Fibroblast of the aortic adventitia (primary cell): ENCODE measurements at regions not wholly inside any gene's neighbourhood (a gene's known extent, or its start where the extent isn't known, plus 50 kb on each side); places are given as distances from the start of the nearest gene placed in this dataset.
"Not testable (repeated sequence)": the region's sequence is repeated elsewhere in the genome, so short reads cannot be mapped to it uniquely, and the experiment has no call there.

Experiments used
- DNase-seq: peaks from one replicate; pipeline ENCODE4 v3.0.0-alpha.2; 2010; ENCODE audit warnings: low read depth
- H3K4me3 ChIP-seq: 2 replicates; pipeline ENCODE4 v1.5.1; 2011; ENCODE audit warnings: low read depth, mild to moderate bottlenecking, control low read depth, low read length, moderate library complexity
- TF ChIP-seq, protein P1 (sequence below): IDR thresholded peaks from 2 replicates; pipeline ENCODE4 v1.5.1; 2011; ENCODE audit warnings: mild to moderate bottlenecking, low read length, control low read depth, inconsistent platforms; ENCODE audit not compliant: insufficient read depth

DNA sequence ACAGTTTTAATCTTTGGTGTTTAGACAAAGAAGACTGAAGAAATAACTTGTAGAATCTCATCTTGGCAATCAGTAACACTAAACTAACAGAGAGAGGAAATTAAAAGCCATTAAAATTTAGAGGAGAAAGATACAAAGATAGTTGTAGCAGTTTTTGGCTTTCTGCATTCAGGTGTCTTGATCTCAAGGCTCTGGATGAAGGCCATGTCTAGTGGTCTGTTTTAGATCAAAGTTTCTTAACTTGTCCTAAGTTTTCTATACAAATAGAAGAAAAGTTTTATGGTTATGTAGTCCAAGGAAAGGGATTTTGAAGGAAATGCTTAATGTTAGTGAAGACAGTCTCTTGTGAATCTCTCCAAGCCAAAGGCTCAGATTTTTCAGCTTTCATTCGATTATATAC, 222.9 kb downstream of the BCHE start:
- no peak overlapping the region for H3K4me3 ChIP-seq
- DNase-seq: no peak
- TF ChIP-seq, protein P1, sequence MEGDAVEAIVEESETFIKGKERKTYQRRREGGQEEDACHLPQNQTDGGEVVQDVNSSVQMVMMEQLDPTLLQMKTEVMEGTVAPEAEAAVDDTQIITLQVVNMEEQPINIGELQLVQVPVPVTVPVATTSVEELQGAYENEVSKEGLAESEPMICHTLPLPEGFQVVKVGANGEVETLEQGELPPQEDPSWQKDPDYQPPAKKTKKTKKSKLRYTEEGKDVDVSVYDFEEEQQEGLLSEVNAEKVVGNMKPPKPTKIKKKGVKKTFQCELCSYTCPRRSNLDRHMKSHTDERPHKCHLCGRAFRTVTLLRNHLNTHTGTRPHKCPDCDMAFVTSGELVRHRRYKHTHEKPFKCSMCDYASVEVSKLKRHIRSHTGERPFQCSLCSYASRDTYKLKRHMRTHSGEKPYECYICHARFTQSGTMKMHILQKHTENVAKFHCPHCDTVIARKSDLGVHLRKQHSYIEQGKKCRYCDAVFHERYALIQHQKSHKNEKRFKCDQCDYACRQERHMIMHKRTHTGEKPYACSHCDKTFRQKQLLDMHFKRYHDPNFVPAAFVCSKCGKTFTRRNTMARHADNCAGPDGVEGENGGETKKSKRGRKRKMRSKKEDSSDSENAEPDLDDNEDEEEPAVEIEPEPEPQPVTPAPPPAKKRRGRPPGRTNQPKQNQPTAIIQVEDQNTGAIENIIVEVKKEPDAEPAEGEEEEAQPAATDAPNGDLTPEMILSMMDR: no peak

DNA sequence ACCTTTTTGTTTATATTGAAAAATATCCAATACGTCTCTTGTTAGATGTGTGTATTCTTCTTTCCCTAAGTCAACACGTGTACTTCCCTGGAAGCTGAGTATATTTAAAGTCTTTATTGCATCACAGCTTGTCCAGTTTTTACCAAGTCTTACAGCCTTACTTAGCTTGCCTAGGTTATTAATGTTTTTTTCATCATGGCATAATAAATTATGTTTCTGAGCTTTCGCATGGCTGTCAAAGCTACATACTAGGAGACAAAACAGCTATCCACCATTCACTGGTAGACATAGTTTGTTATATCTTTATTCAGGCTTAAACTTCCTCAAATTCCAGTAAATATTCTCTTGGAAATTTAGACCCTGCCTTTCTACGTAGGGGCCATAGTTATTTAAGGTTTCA, 224.2 kb downstream of the BCHE start:
- no peak for DNase-seq
- TF ChIP-seq, protein P1: no peak
- H3K4me3 ChIP-seq: no peak overlapping the region

DNA sequence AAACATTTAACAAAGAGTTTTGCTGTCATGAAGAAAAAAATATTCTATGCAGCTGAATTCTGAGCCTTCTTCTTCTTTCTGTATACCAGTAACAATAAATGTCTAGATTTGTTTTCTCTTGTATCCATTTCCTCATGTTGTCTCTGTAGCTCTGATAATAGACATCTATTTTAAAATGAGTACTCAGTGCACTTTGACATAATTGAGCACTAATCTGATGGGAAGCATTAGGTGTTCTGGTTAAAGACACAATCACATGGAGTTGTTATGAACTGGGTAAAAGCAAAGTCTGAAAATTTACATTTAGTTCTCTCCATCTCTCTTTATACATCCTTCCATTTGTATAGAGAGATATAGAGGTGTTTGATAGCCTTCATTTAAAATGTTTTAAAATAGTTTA, 230.0 kb downstream of the BCHE start:
- DNase-seq: no peak
- H3K4me3 ChIP-seq: no peak overlapping the region
- TF ChIP-seq, protein P1: no peak

DNA sequence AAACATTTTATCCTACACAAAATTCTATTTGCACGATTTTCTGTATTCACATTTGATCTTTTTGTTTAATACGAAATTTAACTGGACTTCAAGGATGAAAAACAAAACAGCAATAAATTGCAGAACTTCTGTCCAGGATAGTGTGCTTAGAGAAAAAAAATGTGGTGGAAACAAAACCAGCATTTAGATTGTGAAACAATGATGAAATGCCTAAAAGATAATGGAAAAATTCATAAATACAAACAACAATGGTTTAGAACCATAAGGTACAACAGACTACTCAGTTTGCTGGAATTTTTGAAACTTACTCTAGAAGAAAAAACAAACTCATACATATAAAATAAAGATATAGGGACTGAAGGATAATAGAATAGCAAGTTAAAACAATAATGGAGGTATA, 234.0 kb downstream of the BCHE start:
- TF ChIP-seq, protein P1: no peak
- H3K4me3 ChIP-seq: no peak overlapping the region
- no peak for DNase-seq

DNA sequence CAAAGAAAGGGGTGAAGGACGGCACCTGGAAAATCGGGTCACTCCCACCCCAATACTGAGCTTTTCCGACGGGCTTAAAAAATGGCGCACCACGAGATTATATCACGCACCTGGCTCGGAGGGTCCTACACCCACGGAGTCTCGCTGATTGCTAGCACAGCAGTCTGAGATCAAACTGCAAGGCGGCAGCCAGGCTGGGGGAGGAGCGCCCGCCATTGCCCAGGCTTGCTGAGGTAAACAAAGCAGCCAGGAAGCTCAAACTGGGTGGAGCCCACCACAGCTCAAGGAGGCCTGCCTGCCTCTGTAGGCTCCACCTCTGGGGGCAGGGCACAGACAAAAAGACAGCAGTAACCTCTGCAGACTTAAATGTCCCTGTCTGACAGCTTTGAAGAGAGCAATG, 264.7 kb downstream of the BCHE start:
- H3K4me3 ChIP-seq, DNase-seq: not testable (repeated sequence)

DNA sequence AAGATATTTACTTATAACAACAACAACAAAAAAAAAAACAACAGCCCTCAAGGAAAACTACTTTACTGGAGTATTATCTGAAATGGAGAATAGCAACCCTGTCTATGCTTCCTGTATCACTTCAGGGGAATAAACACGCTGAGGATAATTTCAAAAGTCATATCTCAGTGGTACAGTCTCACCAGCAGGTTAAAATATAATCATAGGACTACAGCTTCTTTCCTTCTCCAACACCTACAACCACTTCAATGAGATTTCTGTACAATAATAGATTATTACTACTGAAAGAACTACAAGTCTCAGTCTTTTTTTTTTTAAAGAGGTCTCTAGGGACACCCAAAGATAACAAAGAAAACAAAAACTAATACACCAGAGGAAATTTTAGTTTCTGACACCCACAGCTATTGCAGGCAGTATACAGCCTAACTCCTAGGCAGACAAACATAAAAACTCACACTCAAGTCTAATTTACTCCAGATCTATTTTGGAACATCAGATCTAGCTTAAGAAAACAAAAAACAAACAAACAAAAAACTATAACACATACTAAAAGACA, 268.2 kb downstream of the BCHE start:
- TF ChIP-seq, protein P1: no peak
- DNase-seq: no peak
- H3K4me3 ChIP-seq: no peak overlapping the region

DNA sequence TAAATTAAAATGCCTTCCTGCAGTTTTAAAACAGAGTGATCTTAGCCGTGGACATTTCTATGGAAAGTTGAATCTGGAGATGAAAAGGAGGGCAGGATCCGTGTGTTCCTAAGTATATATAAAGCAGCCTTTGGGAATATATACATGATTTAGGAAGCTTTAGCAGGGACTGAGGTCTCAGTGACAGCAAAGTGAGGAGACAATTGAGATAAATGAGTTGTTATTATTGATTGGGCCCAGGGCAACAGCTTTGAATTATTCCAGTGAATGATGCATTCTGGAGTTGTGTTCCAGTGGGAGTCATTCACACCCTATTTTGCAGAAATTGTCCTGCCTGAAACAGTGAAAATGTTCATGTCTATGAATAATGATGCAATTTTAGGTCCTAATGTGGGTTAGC, 281.4 kb downstream of the BCHE start:
- no peak for DNase-seq
- H3K4me3 ChIP-seq: no peak overlapping the region
- TF ChIP-seq, protein P1: no peak
